Keratinocyte (primary cell): ENCODE measurements at regions not wholly inside any gene's neighbourhood (a gene's known extent, or its start where the extent isn't known, plus 50 kb on each side); places are given as distances from the start of the nearest gene placed in this dataset.
"Not testable (repeated sequence)": the region's sequence is repeated elsewhere in the genome, so short reads cannot be mapped to it uniquely, and the experiment has no call there.

Experiments used
- EZH2 ChIP-seq: IDR thresholded peaks from one replicate; pipeline ENCODE4 v1.6.1; 2012; ENCODE audit warnings: inconsistent platforms, mild to moderate bottlenecking, low read length, moderate library complexity
- TF ChIP-seq, protein P1 (sequence below), 3 experiments: IDR thresholded peaks in 1 of 3; conservative IDR thresholded peaks in 1 of 3; optimal IDR thresholded peaks in 1 of 3; 2 replicates in 2 of 3; 3 replicates in 1 of 3; pipeline versions ENCODE3 to v1.5.1; 2011; ENCODE audit warnings: low read length in 3 of 3, mild to moderate bottlenecking in 3 of 3, moderate library complexity in 2 of 3, control low read depth in 1 of 3, inconsistent platforms in 1 of 3; ENCODE audit not compliant: insufficient read depth in 2 of 3; ENCODE audit errors: extremely low read depth in 1 of 3

DNA sequence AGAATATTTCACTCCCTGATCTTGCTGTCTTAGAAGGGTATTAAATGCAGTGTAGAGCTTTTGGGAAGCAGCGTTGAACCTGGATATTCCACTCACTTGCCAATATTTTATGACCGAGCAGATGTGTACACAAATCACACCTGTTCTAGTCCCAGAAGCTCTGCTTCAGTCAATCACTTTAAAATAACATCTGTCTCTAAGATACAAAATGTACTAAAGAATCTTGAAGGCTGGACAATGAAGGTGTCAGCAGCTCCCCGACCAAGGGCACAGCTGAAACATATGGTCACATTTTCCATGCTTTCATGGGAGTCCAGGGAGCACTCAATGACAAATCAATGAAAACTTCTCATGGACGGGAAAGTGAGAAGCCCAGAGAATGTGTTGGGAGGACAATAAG lies 668.3 kb downstream of the PRIM2 start:
- TF ChIP-seq, protein P1, sequence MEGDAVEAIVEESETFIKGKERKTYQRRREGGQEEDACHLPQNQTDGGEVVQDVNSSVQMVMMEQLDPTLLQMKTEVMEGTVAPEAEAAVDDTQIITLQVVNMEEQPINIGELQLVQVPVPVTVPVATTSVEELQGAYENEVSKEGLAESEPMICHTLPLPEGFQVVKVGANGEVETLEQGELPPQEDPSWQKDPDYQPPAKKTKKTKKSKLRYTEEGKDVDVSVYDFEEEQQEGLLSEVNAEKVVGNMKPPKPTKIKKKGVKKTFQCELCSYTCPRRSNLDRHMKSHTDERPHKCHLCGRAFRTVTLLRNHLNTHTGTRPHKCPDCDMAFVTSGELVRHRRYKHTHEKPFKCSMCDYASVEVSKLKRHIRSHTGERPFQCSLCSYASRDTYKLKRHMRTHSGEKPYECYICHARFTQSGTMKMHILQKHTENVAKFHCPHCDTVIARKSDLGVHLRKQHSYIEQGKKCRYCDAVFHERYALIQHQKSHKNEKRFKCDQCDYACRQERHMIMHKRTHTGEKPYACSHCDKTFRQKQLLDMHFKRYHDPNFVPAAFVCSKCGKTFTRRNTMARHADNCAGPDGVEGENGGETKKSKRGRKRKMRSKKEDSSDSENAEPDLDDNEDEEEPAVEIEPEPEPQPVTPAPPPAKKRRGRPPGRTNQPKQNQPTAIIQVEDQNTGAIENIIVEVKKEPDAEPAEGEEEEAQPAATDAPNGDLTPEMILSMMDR (optimal IDR thresholded peaks at IDR 0.05 in 1 of 3, IDR thresholded peaks at IDR 0.05 in 1 of 3, conservative IDR thresholded peaks at IDR 0.05 in 1 of 3; ENCODE audit: extremely low read depth in 1 of 3, insufficient read depth in 2 of 3, low read length in 3 of 3), result not testable (repeated sequence)
- TF ChIP-seq EZH2, result not testable (repeated sequence)
